ENCODE measurements at regions not wholly inside any gene's neighbourhood (a gene's known extent, or its start where the extent isn't known, plus 50 kb on each side); places are given as distances from the start of the nearest gene placed in this dataset.

DNA sequence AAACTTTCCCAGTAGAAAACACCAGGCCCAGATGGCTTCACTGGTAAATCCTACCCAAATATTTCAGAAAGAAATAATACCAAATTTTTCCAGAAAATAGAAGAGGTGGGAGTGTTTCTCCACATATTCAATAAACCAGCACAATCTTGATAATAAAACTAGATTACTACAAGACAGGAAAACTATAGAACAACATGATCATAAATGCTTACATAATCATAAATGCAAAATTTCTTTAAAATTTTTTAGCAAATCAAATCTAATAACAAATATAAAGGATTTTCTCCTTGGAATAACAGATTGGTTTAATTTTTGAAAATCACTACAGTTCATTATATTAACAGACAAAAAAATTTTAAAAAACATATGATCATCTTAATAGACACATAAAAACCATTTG, 294.5 kb downstream of the BCL11B start:
- TF ChIP-seq, protein P1, sequence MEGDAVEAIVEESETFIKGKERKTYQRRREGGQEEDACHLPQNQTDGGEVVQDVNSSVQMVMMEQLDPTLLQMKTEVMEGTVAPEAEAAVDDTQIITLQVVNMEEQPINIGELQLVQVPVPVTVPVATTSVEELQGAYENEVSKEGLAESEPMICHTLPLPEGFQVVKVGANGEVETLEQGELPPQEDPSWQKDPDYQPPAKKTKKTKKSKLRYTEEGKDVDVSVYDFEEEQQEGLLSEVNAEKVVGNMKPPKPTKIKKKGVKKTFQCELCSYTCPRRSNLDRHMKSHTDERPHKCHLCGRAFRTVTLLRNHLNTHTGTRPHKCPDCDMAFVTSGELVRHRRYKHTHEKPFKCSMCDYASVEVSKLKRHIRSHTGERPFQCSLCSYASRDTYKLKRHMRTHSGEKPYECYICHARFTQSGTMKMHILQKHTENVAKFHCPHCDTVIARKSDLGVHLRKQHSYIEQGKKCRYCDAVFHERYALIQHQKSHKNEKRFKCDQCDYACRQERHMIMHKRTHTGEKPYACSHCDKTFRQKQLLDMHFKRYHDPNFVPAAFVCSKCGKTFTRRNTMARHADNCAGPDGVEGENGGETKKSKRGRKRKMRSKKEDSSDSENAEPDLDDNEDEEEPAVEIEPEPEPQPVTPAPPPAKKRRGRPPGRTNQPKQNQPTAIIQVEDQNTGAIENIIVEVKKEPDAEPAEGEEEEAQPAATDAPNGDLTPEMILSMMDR (IDR thresholded peaks at IDR 0.05): no peak
- no peak for TF ChIP-seq ZFX (IDR thresholded peaks at IDR 0.05; ENCODE audit: borderline replicate concordance)
- H3K27ac ChIP-seq: no peak overlapping the region

GRCh38 chr14:98982986-98983385, 289.0 kb downstream of the BCL11B start:
- TF ChIP-seq ZFX (IDR thresholded peaks at IDR 0.05; ENCODE audit: borderline replicate concordance): no peak
- TF ChIP-seq, protein P1 (IDR thresholded peaks at IDR 0.05): no peak
- no peak overlapping the region for H3K27ac ChIP-seq

GRCh38 chr14:98984027-98984718, 287.8 kb downstream of the BCL11B start:
- TF ChIP-seq, protein P1 (IDR thresholded peaks at IDR 0.05): no peak
- no peak for TF ChIP-seq ZFX (IDR thresholded peaks at IDR 0.05; ENCODE audit: borderline replicate concordance)
- H3K27ac ChIP-seq: no peak overlapping the region

DNA sequence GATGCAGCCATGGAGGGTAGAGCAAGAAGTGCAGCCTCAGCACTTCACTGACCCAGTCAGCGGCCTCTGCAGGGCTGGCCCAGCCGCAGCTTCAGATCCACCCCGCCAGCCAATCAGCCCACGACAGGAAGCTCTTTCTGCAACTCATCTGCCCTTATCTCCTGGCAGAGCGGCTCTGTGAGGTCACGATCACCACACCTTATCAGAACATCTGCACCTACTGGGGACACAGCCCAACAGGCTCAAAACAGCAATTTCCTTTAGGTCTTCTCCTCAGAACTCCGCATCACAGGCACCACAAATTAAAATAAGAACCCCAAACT, 287.3 kb downstream of the BCL11B start:
- TF ChIP-seq ZFX (IDR thresholded peaks at IDR 0.05; ENCODE audit: borderline replicate concordance): no peak
- TF ChIP-seq, protein P1 (IDR thresholded peaks at IDR 0.05): no peak
- no peak overlapping the region for H3K27ac ChIP-seq

DNA sequence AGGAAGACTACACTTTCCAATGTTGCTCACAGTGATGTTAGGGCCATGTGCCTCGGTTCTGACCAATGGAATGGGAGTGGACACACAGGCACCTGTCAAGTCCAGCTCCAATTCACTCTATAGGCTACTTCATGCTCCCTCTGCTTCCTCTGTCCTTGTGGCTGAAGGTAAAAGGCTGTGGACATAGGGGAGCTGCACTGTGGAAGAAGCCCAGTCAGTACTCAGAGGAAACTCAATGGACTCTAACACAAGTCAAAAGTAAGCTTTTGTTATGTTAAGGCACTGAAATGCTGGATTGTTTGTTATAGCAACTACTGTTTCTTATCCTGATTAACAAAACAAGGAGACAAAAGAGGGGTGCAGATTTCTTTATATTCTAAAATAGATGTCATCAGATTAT, 278.2 kb downstream of the BCL11B start:
- no peak for TF ChIP-seq ZFX (IDR thresholded peaks at IDR 0.05; ENCODE audit: borderline replicate concordance)
- TF ChIP-seq, protein P1 (IDR thresholded peaks at IDR 0.05): no peak
- no peak overlapping the region for H3K27ac ChIP-seq

- TF ChIP-seq, protein P1 (IDR thresholded peaks at IDR 0.05): no peak
- no peak for TF ChIP-seq ZFX (IDR thresholded peaks at IDR 0.05; ENCODE audit: borderline replicate concordance)
- H3K27ac ChIP-seq: no peak overlapping the region
These were observed 277.4 kb downstream of the BCL11B start for GRCh38 chr14:98994561-98994960.

GRCh38 chr14:98997526-98998205, 274.3 kb downstream of the BCL11B start:
- H3K27ac ChIP-seq: no peak overlapping the region
- TF ChIP-seq ZFX (IDR thresholded peaks at IDR 0.05; ENCODE audit: borderline replicate concordance): no peak
- TF ChIP-seq, protein P1 (IDR thresholded peaks at IDR 0.05): no peak
